Brain microvascular endothelial cell (primary cell): ENCODE measurements at regions not wholly inside any gene's neighbourhood (a gene's known extent, or its start where the extent isn't known, plus 50 kb on each side); places are given as distances from the start of the nearest gene placed in this dataset.

Source experiments
- DNase-seq: peaks from one replicate; pipeline ENCODE4 v3.0.0-alpha.2; 2020
- H3K27ac ChIP-seq: fragments of 250-450 bp; sonication (Bioruptor Pico); 2 replicates; pipeline ENCODE4 v1.5.1; 2020; ENCODE audit warnings: mild to moderate bottlenecking, moderate library complexity
- H3K27me3 ChIP-seq: fragments of 250-450 bp; sonication (Bioruptor Pico); replicated peaks from 2 replicates; pipeline ENCODE4 v1.5.1; 2020; ENCODE audit warnings: mild to moderate bottlenecking
- H3K36me3 ChIP-seq: fragments of 250-450 bp; sonication (Bioruptor Pico); replicated peaks from 2 replicates; pipeline ENCODE4 v1.5.1; 2020; ENCODE audit warnings: mild to moderate bottlenecking
- H3K4me3 ChIP-seq: 2 replicates; pipeline ENCODE4 v1.5.1; 2011; ENCODE audit warnings: low read depth, mild to moderate bottlenecking, control low read depth, low read length, moderate library complexity
- CTCF ChIP-seq: IDR thresholded peaks from 2 replicates; pipeline ENCODE4 v1.5.1; 2011; ENCODE audit warnings: low read depth, mild to moderate bottlenecking, moderate library complexity, low read length, control low read depth, inconsistent platforms; ENCODE audit errors: missing control alignments
- in situ Hi-C: cut with HindIII; loops from 2 replicates; pipeline ENCODE4 v1.10.0; 2017; ENCODE audit warnings: low sequenced_read_pairs, low pct_ligation_motif_present

- no peaks in the 10 kb centered on the region for H3K36me3 ChIP-seq
- H3K27ac ChIP-seq, result no peak overlapping the region
- peak; percentile 63 for DNase-seq
- no peak overlapping the region for H3K4me3 ChIP-seq
- in situ Hi-C loops, result no loop called here
- no peak for TF ChIP-seq CTCF
- H3K27me3 ChIP-seq, result no peaks in the 10 kb centered on the region
These were observed 662.1 kb upstream of the FTMT start for GRCh38 chr5:121189342-121190305.

DNA sequence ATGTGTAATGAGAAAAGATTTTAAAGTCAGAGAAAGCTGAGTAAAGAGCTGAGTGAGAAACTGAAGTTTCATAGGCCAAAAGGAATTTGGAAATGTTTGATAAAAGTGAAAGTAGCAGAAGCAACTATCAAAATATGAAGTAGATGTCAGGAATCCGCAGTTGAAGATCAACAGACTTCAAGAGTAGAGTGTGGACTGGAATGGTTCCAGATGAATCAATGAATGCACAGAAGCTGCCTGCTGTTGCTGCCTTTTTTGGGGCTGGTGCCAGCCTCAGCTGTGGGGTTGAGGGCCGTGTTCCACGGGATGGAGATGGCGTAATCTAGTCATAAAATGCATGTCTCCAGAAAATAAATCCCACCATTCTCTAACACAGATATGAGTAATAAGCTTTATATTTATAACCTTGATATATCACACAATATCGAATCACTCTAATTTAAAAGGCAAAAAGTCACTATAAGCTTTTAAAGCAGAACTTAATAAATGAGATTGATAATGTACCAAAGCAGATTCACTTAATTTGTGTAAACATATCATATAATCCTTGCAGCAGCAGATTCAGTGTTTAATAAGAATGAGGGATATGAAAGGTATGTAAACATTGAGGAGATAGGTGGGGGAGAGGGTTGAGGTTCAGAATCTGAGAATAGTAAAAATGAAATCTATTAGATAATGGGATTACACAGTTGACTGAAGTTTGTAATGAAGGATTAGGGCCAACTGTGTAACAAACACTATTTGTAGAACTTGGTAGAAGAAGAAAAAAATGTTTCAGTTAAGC, 652.3 kb upstream of the FTMT start:
- in situ Hi-C loops, result no loop called here
- Histone ChIP-seq H3K36me3 (no peaks in the 10 kb centered on the region), H3K27ac (no peak overlapping the region), H3K4me3 (no peak overlapping the region), H3K27me3 (no peaks in the 10 kb centered on the region)
- no peak for TF ChIP-seq CTCF
- peak; percentile 76 for DNase-seq

GRCh38 chr5:121218086-121218485, 633.6 kb upstream of the FTMT start:
- no peak overlapping the region for H3K27ac ChIP-seq
- no peak for DNase-seq
- H3K27me3 ChIP-seq, result no peaks in the 10 kb centered on the region
- H3K36me3 ChIP-seq, result no peaks in the 10 kb centered on the region
- in situ Hi-C loops, result no loop called here
- no peak for TF ChIP-seq CTCF
- H3K4me3 ChIP-seq, result no peak overlapping the region

DNA sequence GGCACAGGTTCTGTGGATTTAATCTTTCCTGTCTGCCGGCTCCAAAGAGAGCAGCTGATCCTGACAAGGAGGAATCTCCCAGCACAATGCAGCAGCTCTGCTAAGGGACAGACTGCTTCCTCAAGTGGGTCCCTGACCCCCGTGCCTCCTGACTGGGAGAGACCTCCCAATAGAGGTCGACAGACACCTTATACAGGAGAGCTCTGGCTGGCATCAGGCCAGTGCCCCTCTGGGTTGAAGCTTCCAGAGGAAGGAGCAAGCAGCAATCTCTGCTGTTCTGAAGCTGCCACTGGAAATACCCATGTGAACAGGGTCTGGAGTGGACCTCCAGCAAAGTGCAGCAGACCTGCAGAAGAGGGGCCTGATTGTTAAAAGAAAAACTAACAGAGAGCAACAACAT, 630.2 kb upstream of the FTMT start:
- in situ Hi-C loops, result no loop called here
- Histone ChIP-seq H3K36me3 (no peaks in the 10 kb centered on the region), H3K27me3 (no peaks in the 10 kb centered on the region), H3K4me3 (no peak overlapping the region), H3K27ac (no peak overlapping the region)
- TF ChIP-seq CTCF, result no peak
- no peak for DNase-seq

DNA sequence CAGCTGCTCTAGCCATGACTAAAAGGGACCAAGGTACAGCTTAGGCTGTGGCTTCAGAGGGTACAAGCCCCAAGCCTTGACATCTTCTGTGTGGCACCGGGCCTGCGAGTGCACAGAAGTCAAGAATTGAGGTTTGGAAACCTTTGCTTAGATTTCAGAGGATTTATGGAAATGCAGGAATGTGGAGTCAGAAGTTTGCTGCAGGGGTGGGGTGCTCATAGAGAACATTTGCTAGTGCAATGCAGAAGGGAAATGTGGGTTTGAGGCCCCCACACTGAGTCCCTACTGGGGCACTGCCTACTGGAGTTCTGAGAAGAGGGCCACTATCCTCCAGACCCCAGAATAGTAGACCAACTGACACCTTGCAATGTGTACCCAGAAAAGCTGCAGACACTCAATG, 624.9 kb upstream of the FTMT start:
- no peak for TF ChIP-seq CTCF
- in situ Hi-C loops, result no loop called here
- no peak overlapping the region for H3K27ac ChIP-seq
- no peak overlapping the region for H3K4me3 ChIP-seq
- DNase-seq, result no peak
- H3K27me3 ChIP-seq, result no peaks in the 10 kb centered on the region
- no peaks in the 10 kb centered on the region for H3K36me3 ChIP-seq
